Stimulated activated CD4-positive, alpha-beta T cell treated with anti-CD3 and anti-CD28 coated beads, Interleukin-4, amount 100 ng/mL, for 48 hours (primary cell): ENCODE measurements at regions not wholly inside any gene's neighbourhood (a gene's known extent, or its start where the extent isn't known, plus 50 kb on each side); places are given as distances from the start of the nearest gene placed in this dataset.

Experiments
- DNase-seq, 2 donors: peaks; one replicate each; pipeline ENCODE4 v3.0.0-alpha.2; 2020; ENCODE audit warnings: low read depth in 2 of 2

- no peak for DNase-seq
Observed at GRCh38 chr22:44613196-44613595, 88.8 kb upstream of the PRR5 start.

- no peak for DNase-seq
Observed at GRCh38 chr22:44611880-44612496, 90.0 kb upstream of the PRR5 start.

DNA sequence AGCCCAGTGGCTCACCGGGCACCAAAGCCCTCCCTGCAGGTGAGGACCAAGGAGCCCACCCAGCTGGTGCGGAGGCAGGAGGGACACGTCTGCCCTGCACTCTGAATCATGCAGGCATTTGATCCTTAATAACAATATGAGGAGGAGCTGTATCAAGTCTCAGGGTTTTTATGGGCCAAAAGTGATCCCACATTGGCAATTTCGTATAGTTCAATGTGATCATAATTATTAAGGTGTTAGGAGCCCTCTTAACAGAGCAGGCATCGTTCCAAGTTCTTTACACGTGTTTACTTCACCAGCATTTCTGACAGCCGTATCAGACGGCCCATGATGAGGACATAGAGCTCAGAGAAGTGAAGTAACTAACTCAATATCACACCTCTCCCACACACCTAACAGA lies 91.9 kb upstream of the PRR5 start:
- no peak for DNase-seq

- DNase-seq, result no peak
Observed at GRCh38 chr22:44609400-44609988, 92.5 kb upstream of the PRR5 start.

- DNase-seq, result no peak
Observed at GRCh38 chr22:44608597-44609399, 93.2 kb upstream of the PRR5 start.

- DNase-seq, result no peak
Observed at GRCh38 chr22:44606126-44606525, 95.9 kb upstream of the PRR5 start.

GRCh38 chr22:44605486-44605885 lies 96.5 kb upstream of the PRR5 start:
- DNase-seq, result no peak

- DNase-seq, result no peak
Observed at GRCh38 chr22:44604991-44605390, 97.0 kb upstream of the PRR5 start.

- no peak for DNase-seq
Observed at GRCh38 chr22:44604455-44604854, 97.5 kb upstream of the PRR5 start.

- no peak for DNase-seq
Observed at GRCh38 chr22:44603767-44604166, 98.2 kb upstream of the PRR5 start.

GRCh38 chr22:44601725-44602124 lies 100.3 kb upstream of the PRR5 start:
- DNase-seq, result no peak

GRCh38 chr22:44601189-44601588 lies 100.8 kb upstream of the PRR5 start:
- DNase-seq, result no peak

DNA sequence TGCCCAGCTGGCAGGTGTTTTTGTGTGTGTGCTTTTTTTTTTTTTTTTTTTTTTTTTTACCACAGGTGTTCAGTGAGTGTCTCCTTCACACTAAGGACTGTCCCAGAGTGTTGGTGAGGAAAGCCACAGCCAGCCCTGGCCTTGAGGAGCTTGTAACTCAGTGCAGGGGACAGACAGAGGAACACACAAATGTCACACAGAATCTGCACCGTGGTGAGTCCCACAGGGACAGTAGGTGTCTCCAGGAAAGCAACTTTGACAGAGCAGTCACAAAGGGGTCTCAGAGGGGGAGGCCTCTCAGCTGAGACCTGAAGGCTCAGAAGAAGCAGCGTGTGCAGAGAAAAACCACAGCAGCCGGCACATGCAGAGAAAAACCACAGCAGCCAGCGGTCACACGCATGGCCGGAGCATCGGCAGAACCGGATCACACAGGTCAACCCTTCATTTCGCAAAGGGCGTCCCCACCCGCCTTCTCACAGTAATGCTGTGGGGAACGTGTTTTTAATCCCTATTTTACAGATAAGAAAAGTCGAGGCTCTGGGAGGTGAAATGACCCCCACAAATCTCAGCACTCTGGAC lies 101.7 kb upstream of the PRR5 start:
- DNase-seq, result no peak

DNA sequence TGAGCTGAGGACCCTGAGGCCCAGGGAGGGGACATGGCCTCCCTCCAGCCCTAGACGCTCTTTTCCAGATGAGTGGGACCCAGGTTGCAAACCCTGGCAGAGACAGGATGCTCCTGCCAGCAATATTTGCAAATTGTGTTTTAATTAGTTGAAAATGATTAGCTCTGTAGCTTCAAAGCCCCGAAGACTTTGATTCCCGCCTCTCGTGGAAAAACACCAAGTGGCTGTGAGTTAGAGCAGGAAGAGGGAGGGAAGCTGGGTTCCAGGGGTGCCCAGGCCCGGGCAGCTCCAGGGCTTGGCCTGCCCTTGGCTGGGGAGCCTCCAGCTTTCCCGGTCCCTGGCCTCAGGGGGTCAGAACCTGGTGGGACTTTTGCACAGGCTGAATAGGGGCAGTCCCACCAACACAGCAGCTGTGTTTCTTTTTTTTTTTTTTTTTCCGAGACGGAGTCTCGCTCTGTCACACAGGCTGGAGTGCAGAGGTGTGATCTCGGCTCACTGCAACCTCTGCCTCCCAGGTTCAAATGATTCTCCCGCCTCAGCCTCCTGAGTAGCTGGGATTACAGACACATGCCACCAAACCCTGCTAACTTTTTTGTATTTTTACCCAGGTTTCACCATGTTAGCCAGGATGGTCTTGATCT lies 101.6 kb upstream of the RTL6 start:
- no peak for DNase-seq

GRCh38 chr22:44599084-44599483 lies 101.1 kb upstream of the RTL6 start:
- DNase-seq, result no peak

- no peak for DNase-seq
Observed at GRCh38 chr22:44597616-44598015, 99.6 kb upstream of the RTL6 start.

GRCh38 chr22:44596396-44597125 lies 98.5 kb upstream of the RTL6 start:
- DNase-seq, result no peak

DNA sequence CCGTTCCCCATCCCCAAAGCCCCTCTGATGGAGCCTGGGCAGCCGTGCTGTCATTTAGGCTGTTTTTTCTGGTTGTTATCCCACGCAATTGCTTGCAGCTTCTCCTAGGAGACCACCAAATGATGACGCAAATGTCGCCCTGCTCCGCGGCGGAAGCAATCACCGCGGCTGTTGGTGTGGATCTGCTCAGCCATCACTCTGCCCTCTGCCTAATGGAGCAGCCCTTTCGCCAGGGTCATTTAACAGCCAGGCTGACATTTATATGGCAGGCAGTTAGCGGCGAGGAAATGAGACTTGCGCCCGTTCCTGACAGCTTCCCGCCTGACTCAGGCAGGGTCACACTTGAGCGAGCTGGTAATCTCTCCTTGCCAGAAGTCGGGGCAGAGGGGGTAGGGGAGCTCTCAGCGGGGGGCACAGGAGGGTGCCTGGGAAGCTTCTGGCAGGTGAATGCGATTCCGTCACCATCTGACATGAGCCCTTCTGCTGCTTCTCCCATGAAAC lies 97.9 kb upstream of the RTL6 start:
- DNase-seq, result no peak

GRCh38 chr22:44594951-44595350 lies 96.9 kb upstream of the RTL6 start:
- no peak for DNase-seq

DNA sequence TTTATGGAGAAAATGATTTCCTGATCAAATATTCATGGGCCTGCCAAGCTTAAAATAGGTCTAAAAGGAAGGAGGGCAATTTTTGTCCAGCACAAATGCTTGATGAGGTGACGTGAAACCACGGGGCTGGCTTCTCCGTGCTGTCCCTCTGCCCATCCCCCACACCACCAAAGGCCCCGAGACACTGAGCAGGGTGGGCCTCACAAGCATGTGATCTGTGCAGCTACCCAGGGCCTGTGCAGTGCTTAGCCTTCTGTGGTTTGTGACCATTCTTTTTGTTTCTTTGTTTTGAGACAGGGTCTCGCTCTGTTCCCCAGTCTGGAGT lies 94.8 kb upstream of the RTL6 start:
- DNase-seq, result no peak

- no peak for DNase-seq
Observed at GRCh38 chr22:44592126-44592823, 94.2 kb upstream of the RTL6 start.
